ENCODE measurements at regions not wholly inside any gene's neighbourhood (a gene's known extent, or its start where the extent isn't known, plus 50 kb on each side); places are given as distances from the start of the nearest gene placed in this dataset.

- TF ChIP-seq TBP (IDR thresholded peaks at IDR 0.05; ENCODE audit: low read depth, low read length) (no peak), POLR2A (IDR thresholded peaks at IDR 0.05; ENCODE audit: control extremely low read depth in 1 of 2, low read depth in 2 of 2, low read length in 2 of 2) (no peak)
These were observed 94.8 kb upstream of the USP24 start for GRCh38 chr1:55309786-55310504.
